Ramos (cell line): ENCODE measurements at regions not wholly inside any gene's neighbourhood (a gene's known extent, or its start where the extent isn't known, plus 50 kb on each side); places are given as distances from the start of the nearest gene placed in this dataset.

Experiments
- in situ Hi-C: fragments of 300-500 bp; cut with MboI; formaldehyde crosslinking; loops from one replicate; pipeline ENCODE4 v1.14.3; 2022; ENCODE audit warnings: low sequenced_read_pairs; ENCODE audit not compliant: unreplicated experiment

DNA sequence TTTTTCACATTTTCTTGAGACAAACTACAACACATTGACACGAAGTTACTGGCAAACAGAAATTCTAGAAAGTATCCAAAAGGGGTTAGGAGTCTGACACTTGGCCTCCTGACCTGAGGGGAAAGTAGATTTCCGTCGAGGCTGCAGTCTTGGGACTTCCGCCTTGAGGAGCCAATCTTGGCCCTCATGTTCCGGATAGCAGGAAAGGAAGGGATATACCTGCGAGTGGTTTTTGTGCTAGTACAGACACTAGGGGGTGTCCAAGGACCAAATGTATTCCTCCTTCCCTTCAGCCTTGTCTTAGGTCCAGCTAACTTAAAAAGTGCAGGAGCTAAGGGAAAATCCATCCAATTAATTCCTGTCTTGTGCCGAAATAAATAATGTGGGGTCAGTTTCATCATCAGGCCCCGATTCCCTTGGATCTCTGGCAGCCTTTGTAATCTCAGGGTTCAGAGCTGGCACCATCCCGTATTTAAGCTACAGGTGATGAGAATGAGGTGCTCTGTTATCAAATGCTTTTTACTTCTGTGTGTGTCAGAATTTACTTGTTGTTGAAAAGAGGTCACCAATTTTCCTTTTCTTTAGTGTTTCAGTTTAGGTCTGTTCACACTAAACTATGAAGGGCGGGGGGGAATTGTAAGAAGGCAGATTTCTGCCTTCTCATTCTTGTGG lies 330.2 kb upstream of the FANCL start:
- in situ Hi-C loops, result no loop called here

DNA sequence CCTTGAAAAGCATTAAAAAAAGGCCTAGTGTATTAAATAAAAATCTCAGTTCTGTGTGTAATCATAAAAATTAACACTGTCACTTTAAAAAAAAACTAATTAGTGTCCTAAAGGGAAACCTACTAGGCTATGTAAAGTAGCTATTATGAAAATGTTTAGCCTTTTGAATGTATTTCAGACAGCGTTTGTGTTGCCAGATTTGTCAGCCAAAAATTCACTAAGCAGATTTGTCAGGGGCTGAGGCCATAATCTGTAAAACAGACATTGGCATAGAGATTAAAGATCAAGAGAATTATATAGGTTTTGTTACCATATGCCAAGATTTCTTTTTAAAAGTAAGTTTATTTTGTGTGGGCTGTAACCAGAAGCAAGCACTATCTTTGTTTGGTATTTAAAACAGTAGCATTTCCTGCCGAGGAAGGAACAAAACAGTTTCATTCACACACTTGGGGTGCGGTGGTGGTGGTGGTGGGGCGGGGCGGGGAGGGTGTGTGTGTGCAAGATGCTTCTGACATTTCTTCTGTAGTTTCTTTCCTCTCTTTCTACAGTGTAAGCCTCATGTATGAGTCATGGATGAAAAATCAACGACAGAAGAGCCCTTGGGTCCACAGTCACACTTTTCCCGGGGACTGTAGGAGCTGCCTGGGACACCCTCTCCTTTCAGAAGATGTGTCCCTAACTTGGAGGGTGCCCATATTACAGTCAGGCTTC lies 328.5 kb upstream of the FANCL start:
- in situ Hi-C loops, result no loop called here

GRCh38 chr2:58568901-58569300 lies 327.8 kb upstream of the FANCL start:
- in situ Hi-C loops, result no loop called here

DNA sequence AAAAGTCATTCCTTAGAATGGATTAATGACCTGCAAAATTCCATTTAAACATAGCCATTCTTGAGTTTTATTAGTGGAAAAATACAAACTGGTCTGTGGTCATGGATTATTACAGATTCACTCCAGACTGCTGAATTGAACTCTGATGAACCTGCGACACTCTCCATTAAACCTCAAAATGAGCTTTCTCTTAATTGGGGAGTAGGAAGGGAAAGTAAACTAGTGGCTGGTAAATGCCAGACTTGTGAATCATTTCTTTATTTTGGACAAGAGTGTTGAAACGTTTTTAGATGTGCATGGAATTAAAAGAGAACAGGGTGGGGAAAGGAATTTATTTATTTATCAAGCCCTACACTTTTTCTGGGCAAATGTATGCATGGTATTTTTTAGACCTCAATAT lies 321.2 kb upstream of the FANCL start:
- in situ Hi-C loops, result no loop called here

DNA sequence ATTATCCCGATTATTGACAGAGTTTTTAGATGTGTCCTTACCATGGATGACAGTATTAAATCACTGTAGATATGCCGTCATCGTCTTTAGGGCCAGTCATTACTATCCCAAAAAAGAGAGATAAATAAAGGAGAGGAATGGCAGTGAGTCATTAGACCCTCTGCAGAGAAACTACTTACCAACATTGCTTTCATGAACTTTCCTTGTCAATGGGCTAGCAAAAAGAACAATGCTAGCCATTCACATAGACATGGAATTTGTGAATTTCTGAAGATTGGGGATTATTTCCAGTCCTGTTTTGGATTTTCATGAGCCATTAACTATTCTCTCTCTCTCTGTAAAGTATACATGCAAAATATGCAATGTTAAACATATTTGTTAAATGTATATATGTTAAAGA lies 319.4 kb upstream of the FANCL start:
- in situ Hi-C loops, result no loop called here

DNA sequence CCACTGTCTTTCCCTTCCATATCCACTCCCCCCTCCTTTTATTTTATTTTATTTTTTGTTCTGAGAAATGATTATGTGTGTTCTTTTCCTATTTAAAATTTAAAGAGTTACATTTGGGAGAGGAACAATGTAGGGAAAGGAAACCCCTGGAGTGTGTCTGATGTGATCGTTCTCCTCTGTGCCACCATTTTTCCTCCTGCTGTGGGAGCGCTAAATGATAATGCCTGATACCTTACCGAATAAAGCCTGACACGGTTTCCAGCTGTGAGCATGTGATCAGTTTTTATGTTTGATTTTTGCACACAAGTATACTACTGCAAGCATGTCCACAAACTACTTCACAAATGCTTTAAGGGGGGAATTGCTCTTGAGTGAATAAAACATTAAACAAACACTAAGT lies 317.8 kb upstream of the FANCL start:
- in situ Hi-C loops, result no loop called here

- in situ Hi-C loops, result no loop called here
Measured at GRCh38 chr2:58557176-58557575, 316.1 kb upstream of the FANCL start.

DNA sequence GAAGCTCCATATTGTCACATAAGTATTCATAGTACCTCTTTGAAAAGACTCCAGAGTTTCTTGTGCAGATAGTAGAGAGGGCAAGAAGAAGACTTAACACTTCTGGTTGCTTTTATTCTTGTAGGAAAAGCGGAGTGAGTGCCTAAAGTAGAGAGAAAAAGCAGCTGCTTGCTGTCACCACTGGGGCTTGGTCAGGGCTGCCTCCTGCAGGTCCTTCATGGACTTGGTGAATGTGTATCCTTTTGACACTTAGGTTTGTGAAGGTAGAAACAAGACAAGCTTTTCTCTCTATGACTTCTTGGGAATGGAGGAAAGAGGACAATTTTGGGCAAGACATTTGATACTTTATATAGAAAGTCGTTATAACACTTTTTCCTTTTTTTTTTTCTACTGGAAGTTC lies 312.8 kb upstream of the FANCL start:
- in situ Hi-C loops, result no loop called here

DNA sequence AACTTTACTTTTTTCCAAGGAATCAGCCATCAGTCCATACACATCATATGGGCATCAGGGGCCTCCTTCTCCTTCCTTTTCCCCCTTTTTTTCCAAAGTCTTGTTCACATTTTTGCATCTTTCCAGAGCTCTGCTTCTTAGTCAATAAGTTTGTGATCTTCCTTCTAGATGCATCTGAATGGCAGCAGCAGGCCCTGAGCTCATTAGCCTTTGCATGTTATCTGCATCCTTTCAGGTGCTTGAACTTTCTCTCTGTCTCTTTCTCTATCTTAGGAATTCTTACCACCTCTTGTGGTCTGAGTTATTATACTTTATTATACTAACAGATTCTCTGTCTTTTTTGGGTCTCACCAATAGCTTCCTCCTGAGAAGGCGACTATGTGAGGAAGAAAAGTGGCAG lies 312.4 kb upstream of the FANCL start:
- in situ Hi-C loops, result no loop called here

- in situ Hi-C loops, result no loop called here
Measured at GRCh38 chr2:58545300-58546280, 304.5 kb upstream of the FANCL start.

- in situ Hi-C loops, result no loop called here
Measured at GRCh38 chr2:58543442-58543841, 302.3 kb upstream of the FANCL start.

- in situ Hi-C loops, result no loop called here
Measured at GRCh38 chr2:58541511-58541910, 300.4 kb upstream of the FANCL start.

DNA sequence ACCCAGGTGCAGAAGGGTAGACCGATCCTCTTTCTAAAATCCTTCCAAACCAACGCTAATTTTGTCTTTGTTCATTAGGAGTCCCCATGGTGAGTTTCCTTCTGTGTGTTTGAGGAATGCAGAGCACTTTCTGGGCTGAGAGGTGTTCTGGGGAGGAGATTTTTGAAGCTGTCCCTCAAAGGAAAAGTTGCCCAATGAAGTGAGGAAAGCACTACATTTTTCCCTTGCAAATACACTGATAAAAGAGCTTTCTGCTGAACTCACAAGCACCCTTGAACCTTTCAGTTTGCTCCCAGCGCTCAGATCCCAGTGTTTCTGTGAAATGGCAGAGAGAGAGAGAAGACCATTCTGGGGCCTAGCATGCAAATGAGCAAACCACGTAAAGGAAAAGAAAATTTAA lies 299.6 kb upstream of the FANCL start:
- in situ Hi-C loops, result no loop called here

- in situ Hi-C loops, result no loop called here
Measured at GRCh38 chr2:58539973-58540372, 298.8 kb upstream of the FANCL start.

DNA sequence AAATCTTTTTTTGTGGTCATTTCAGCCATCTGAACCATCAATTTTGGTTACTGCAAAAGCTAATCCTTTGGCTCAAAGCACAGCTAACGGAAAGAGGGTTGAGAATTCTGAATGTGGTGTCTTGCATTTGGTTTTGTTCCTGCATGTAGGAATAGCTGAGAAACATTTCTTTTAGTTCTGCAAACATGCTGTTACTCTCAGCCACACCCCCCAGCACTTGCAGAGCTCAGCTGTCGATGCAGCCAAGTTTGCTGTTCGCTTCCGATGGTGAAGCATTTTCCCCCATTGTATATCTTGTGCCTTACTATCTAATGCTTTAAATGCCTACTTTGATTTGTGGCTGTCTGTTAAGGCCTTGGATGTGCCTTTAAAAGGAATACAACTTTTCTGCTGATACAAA lies 294.9 kb upstream of the FANCL start:
- in situ Hi-C loops, result no loop called here

GRCh38 chr2:58535182-58535581 lies 294.1 kb upstream of the FANCL start:
- in situ Hi-C loops, result no loop called here

DNA sequence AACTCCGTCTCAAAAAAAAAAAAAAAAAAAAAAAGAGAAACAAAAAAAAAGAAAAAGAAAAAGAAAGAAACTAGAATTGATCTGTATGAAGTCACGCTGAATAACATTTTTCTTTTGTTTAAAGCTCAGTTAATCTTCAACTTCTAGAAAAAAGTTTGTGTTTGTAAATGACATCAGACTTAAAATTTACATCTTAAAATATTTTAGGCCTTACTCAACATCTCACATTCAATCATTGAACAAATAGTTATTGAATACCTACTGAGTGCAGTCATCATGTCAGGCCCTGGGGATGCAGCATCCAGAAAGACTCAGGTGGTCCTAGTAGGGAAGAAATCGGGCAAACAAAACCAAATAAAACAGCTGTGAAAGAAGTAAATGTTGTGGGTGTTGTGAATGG lies 292.3 kb upstream of the FANCL start:
- in situ Hi-C loops, result no loop called here

- in situ Hi-C loops, result no loop called here
Measured at GRCh38 chr2:58532641-58533040, 291.5 kb upstream of the FANCL start.

DNA sequence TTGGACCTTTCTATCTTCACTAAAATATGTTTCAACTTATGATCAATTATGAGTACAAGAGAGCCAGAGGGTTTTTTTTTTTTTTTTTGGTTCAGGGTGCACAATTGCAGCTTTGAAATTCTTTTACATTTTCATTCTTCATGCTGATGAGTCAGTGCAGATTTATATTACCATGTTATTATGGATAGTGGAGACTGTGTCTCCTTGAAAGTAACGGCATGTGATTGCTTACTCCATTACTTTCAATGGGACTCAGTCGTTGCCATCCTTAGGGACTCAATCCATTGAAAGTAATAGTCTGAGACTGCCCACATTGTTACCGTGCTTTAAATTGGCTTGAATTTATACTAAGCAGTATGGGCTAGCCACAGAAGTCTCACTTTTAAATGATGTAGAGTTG lies 286.5 kb upstream of the FANCL start:
- in situ Hi-C loops, result no loop called here

- in situ Hi-C loops, result no loop called here
Measured at GRCh38 chr2:58521803-58522554, 280.9 kb upstream of the FANCL start.
